ENCODE measurements at regions not wholly inside any gene's neighbourhood (a gene's known extent, or its start where the extent isn't known, plus 50 kb on each side); places are given as distances from the start of the nearest gene placed in this dataset.

- H3K4me3 ChIP-seq (replicated peaks in 1 of 3), result no peak overlapping the region
- no peaks in the 10 kb centered on the region for H3K27me3 ChIP-seq
- H3K36me3 ChIP-seq, result no peaks in the 10 kb centered on the region
- H3K9me3 ChIP-seq, result no peaks in the 10 kb centered on the region
- TF ChIP-seq CTCF (IDR thresholded peaks at IDR 0.05) (no peak), POLR2A (IDR thresholded peaks at IDR 0.05) (no peak)
- WGBS, 2 donors, result 65 to 66% methylated on average over 2 of the region's 2 CpGs
- H3K4me1 ChIP-seq, result no peaks in the 10 kb centered on the region
- no peak overlapping the region for H3K27ac ChIP-seq
- intact Hi-C loops (cut with DNase I), result no loop called here
- no peak for DNase-seq
Observed at GRCh38 chr2:125572660-125573059, 1083.3 kb upstream of the GYPC start.

- H3K36me3 ChIP-seq, result no peaks in the 10 kb centered on the region
- no peak overlapping the region for H3K27ac ChIP-seq
- WGBS, 2 donors, result 60 to 69% methylated on average over 2 of the region's 2 CpGs
- H3K9me3 ChIP-seq, result no peaks in the 10 kb centered on the region
- intact Hi-C loops (cut with DNase I), result no loop called here
- H3K4me1 ChIP-seq, result no peaks in the 10 kb centered on the region
- no peaks in the 10 kb centered on the region for H3K27me3 ChIP-seq
- TF ChIP-seq CTCF (IDR thresholded peaks at IDR 0.05) (no peak), POLR2A (IDR thresholded peaks at IDR 0.05) (no peak)
- H3K4me3 ChIP-seq (replicated peaks in 1 of 3), result no peak overlapping the region
- DNase-seq, result no peak
Observed at GRCh38 chr2:125573432-125573831, 1082.5 kb upstream of the GYPC start.

- intact Hi-C loops (cut with DNase I), result no loop called here
- Histone ChIP-seq H3K27ac (no peak overlapping the region), H3K36me3 (no peaks in the 10 kb centered on the region), H3K27me3 (no peaks in the 10 kb centered on the region), H3K4me1 (no peaks in the 10 kb centered on the region), H3K9me3 (no peaks in the 10 kb centered on the region), H3K4me3 (replicated peaks in 1 of 3) (no peak overlapping the region)
- TF ChIP-seq POLR2A (IDR thresholded peaks at IDR 0.05) (no peak), CTCF (IDR thresholded peaks at IDR 0.05) (no peak)
- 67 to 84% methylated on average over 3 of the region's 3 CpGs for WGBS, 2 donors
- no peak for DNase-seq
Observed at GRCh38 chr2:125576558-125576957, 1079.4 kb upstream of the GYPC start.

- H3K27ac ChIP-seq, result no peak overlapping the region
- no peaks in the 10 kb centered on the region for H3K27me3 ChIP-seq
- H3K9me3 ChIP-seq, result no peaks in the 10 kb centered on the region
- H3K4me3 ChIP-seq (replicated peaks in 1 of 3), result no peak overlapping the region
- no peaks in the 10 kb centered on the region for H3K4me1 ChIP-seq
- intact Hi-C loops (cut with DNase I), result no loop called here
- no peak for TF ChIP-seq CTCF (IDR thresholded peaks at IDR 0.05)
- TF ChIP-seq POLR2A (IDR thresholded peaks at IDR 0.05), result no peak
- no peaks in the 10 kb centered on the region for H3K36me3 ChIP-seq
- no peak for DNase-seq
- WGBS, 2 donors, result 28 to 41% methylated on average over 4 of the region's 4 CpGs
Observed at GRCh38 chr2:125581557-125581956, 1074.4 kb upstream of the GYPC start.

GRCh38 chr2:125582516-125582915 lies 1073.4 kb upstream of the GYPC start:
- no peak for DNase-seq
- 52 to 72% methylated on average over 1 of the region's 1 CpG for WGBS, 2 donors
- intact Hi-C loops (cut with DNase I), result no loop called here
- no peaks in the 10 kb centered on the region for H3K9me3 ChIP-seq
- no peak for TF ChIP-seq CTCF (IDR thresholded peaks at IDR 0.05)
- no peak for TF ChIP-seq POLR2A (IDR thresholded peaks at IDR 0.05)
- no peak overlapping the region for H3K4me3 ChIP-seq (replicated peaks in 1 of 3)
- no peak overlapping the region for H3K27ac ChIP-seq
- no peaks in the 10 kb centered on the region for H3K4me1 ChIP-seq
- no peaks in the 10 kb centered on the region for H3K36me3 ChIP-seq
- H3K27me3 ChIP-seq, result no peaks in the 10 kb centered on the region
